Muscle of leg (tissue), 3 donors: ENCODE measurements at regions not wholly inside any gene's neighbourhood (a gene's known extent, or its start where the extent isn't known, plus 50 kb on each side); places are given as distances from the start of the nearest gene placed in this dataset.
A peak's percentile ranks its signal among the peaks of the same experiment; 100 is the strongest.

Experiments
- DNase-seq: peaks from one replicate; pipeline ENCODE4 v3.0.0; 2013
- H3K27ac ChIP-seq: one replicate; pipeline ENCODE4 v1.5.1; 2013; ENCODE audit warnings: mild to moderate bottlenecking, low read length, control low read depth
- H3K27me3 ChIP-seq: one replicate; pipeline ENCODE4 v1.6.1; 2013; ENCODE audit warnings: low read length; ENCODE audit not compliant: control insufficient read depth, insufficient read depth
- H3K36me3 ChIP-seq: one replicate; pipeline ENCODE4 v1.6.1; 2013; ENCODE audit warnings: low read length; ENCODE audit not compliant: control insufficient read depth, insufficient read depth
- H3K4me1 ChIP-seq: one replicate; pipeline ENCODE4 v1.6.1; 2013; ENCODE audit warnings: low read length; ENCODE audit not compliant: control insufficient read depth, insufficient read depth
- H3K4me3 ChIP-seq: one replicate; pipeline ENCODE4 v1.5.1; 2013; ENCODE audit warnings: low read length, control low read depth
- H3K9me3 ChIP-seq: replicated peaks from 2 replicates; pipeline ENCODE4 v1.6.1; 2013; ENCODE audit warnings: low read depth, low read length; ENCODE audit not compliant: control insufficient read depth
- WGBS: methylation state at CpG from one replicate; pipeline ENCODE4 v1.1.5; 2013; ENCODE audit warnings: missing lambda C conversion rate; ENCODE audit not compliant: insufficient coverage; 5-methylcytosine and 5-hydroxymethylcytosine counted together

DNA sequence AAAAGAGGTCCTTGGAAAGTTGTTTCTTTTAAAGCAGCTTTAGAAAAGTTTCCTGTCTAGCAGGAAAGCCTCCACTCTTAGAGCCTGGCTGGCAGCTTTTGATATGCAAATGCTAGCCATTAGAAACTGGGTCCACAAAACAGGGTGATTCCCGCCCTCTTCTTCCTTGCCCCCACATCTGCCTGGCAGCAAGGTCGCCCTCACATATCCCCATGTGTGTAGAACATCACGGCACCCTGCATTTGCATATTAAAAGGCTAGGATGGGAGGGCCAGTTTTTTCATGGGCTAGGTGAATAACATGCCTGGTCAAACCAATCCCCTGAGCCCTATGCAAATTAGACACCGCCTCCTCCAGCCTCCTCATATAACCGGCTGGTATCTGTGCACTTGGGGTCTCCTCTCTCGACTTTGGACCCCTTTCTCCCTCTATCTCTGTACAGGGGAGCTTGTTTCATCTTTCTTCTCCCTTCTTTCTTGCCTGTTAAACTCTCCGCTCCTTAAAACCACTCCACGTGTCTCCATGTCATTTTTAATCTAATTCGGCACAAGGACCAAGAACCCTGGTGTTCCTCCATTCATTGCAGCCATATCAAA is 426.8 kb upstream of the CTNND2 start:
- Histone ChIP-seq H3K4me3 (no peak overlapping the region), H3K9me3 (peaks cover 2% of the 10 kb centered on the region), H3K36me3 (no peaks in the 10 kb centered on the region), H3K27ac (no peak overlapping the region), H3K27me3 (no peaks in the 10 kb centered on the region), H3K4me1 (no peaks in the 10 kb centered on the region)
- DNase-seq, result no peak
- 67% methylated on average over 7 of the region's 9 CpGs for WGBS

- Histone ChIP-seq H3K27me3 (no peaks in the 10 kb centered on the region), H3K27ac (no peak overlapping the region), H3K36me3 (no peaks in the 10 kb centered on the region), H3K4me3 (no peak overlapping the region), H3K4me1 (no peaks in the 10 kb centered on the region), H3K9me3 (peaks cover 2% of the 10 kb centered on the region)
- WGBS, result no CpG with 5 or more reads among the region's 4 CpGs
- no peak for DNase-seq
These were observed 426.1 kb upstream of the CTNND2 start for GRCh38 chr5:12330381-12330780.

DNA sequence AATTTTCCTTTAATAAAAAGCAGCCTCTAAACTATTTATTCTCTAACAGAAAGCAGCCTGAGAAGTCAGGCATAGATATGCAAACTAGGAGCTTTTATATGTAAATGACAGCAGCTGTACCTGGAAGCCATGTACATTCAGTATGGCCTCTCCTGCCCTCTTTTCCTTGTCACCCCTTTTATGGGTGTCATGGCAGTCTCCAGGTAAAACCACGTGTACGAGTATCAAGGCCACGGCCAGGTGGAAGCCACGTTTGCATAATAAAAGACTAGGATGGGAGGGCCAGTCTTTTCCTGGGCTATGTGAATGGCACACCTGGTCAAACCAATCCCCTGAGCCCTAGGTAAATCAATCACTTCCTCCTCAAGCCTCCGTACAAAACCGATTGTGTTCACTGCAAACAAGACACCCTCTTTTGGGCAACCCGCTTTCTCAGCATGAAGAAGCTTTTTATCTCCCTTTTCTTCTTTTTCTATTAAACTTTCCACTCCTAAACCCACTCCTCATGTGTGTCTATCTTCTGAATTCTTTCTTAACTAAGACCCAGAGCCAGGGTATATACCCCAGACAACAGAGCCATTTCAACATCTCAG is 419.5 kb upstream of the CTNND2 start:
- H3K4me1 ChIP-seq, result no peaks in the 10 kb centered on the region
- H3K27ac ChIP-seq, result no peak overlapping the region
- H3K4me3 ChIP-seq, result no peak overlapping the region
- H3K27me3 ChIP-seq, result no peaks in the 10 kb centered on the region
- peaks cover 5% of the 10 kb centered on the region for H3K9me3 ChIP-seq
- no peak for DNase-seq
- WGBS, result 48% methylated on average over 3 of the region's 7 CpGs
- no peaks in the 10 kb centered on the region for H3K36me3 ChIP-seq

DNA sequence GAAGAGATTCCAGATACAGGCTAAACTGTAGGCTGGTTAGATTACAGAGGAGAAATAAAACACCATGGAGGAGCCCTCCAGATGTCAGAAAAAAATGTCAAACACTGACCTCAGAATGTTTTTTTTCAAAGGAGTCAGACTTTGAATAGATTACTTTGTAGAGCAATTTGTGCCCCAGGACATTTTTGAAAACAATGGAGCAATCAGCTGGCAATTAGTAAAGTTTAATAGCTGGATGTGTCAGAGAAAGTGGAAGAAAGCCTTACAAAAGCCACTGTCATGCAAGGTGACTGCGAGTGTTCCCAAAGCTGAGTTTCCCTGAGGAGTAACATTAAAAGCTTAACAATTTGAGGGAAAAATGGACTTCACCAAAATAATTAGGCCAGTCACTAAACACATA is 417.8 kb upstream of the CTNND2 start:
- no CpG with 5 or more reads among the region's 1 CpG for WGBS
- Histone ChIP-seq H3K4me3 (no peak overlapping the region), H3K9me3 (peaks cover 3% of the 10 kb centered on the region), H3K4me1 (no peaks in the 10 kb centered on the region), H3K36me3 (no peaks in the 10 kb centered on the region), H3K27ac (no peak overlapping the region), H3K27me3 (no peaks in the 10 kb centered on the region)
- no peak for DNase-seq

- no peak for DNase-seq
- Histone ChIP-seq H3K9me3 (peaks cover 3% of the 10 kb centered on the region), H3K36me3 (no peaks in the 10 kb centered on the region), H3K27ac (no peak overlapping the region), H3K4me3 (no peak overlapping the region), H3K4me1 (no peaks in the 10 kb centered on the region), H3K27me3 (no peaks in the 10 kb centered on the region)
- 64% methylated on average over 3 of the region's 3 CpGs for whole genome bisulfite sequencing
These were observed 416.1 kb upstream of the CTNND2 start for GRCh38 chr5:12320331-12320730.

DNA sequence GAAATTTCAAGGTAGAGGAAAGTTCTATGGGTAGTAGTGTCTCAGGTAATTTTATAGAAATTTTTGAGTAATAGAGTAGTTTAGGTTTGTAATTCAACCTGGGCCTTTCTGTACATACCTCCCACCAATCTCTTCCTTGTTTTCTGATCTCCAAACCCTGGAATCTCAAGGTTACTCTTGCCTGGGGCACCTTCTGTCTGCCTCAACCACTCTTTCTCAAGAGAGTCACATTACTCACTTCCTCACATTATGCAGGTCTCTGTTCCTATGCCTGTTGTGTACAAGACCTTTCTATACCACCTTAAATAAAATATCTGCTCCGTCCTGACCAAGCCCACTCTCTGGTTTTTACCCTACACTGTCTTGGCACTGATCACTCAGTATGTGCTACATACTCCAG is 412.6 kb upstream of the CTNND2 start:
- Histone ChIP-seq H3K4me3 (no peak overlapping the region), H3K36me3 (no peaks in the 10 kb centered on the region), H3K27ac (no peak overlapping the region), H3K4me1 (no peaks in the 10 kb centered on the region), H3K27me3 (no peaks in the 10 kb centered on the region), H3K9me3 (peaks cover 3% of the 10 kb centered on the region)
- WGBS, result 40% methylated on average over 1 of the region's 1 CpG
- no peak for DNase-seq

GRCh38 chr5:12315461-12315860 is 411.2 kb upstream of the CTNND2 start:
- no peaks in the 10 kb centered on the region for H3K27me3 ChIP-seq
- H3K36me3 ChIP-seq, result no peaks in the 10 kb centered on the region
- no peak overlapping the region for H3K27ac ChIP-seq
- no peak overlapping the region for H3K4me3 ChIP-seq
- no CpG with 5 or more reads among the region's 1 CpG for WGBS
- H3K4me1 ChIP-seq, result no peaks in the 10 kb centered on the region
- peaks cover under 1% of the 10 kb centered on the region for H3K9me3 ChIP-seq
- DNase-seq, result peak; percentile 64

- Histone ChIP-seq H3K4me3 (no peak overlapping the region), H3K27ac (no peak overlapping the region), H3K27me3 (no peaks in the 10 kb centered on the region), H3K36me3 (no peaks in the 10 kb centered on the region), H3K4me1 (no peaks in the 10 kb centered on the region), H3K9me3 (no peaks in the 10 kb centered on the region)
- no CpG with 5 or more reads among the region's 2 CpGs for WGBS
- DNase-seq, result no peak
These were observed 409.4 kb upstream of the CTNND2 start for GRCh38 chr5:12313602-12314001.

- DNase-seq, result no peak
- no peaks in the 10 kb centered on the region for H3K4me1 ChIP-seq
- H3K4me3 ChIP-seq, result no peak overlapping the region
- 59% methylated on average over 3 of the region's 5 CpGs for WGBS
- H3K9me3 ChIP-seq, result no peaks in the 10 kb centered on the region
- H3K36me3 ChIP-seq, result no peaks in the 10 kb centered on the region
- no peak overlapping the region for H3K27ac ChIP-seq
- H3K27me3 ChIP-seq, result no peaks in the 10 kb centered on the region
These were observed 408.1 kb upstream of the CTNND2 start for GRCh38 chr5:12312343-12312742.

DNA sequence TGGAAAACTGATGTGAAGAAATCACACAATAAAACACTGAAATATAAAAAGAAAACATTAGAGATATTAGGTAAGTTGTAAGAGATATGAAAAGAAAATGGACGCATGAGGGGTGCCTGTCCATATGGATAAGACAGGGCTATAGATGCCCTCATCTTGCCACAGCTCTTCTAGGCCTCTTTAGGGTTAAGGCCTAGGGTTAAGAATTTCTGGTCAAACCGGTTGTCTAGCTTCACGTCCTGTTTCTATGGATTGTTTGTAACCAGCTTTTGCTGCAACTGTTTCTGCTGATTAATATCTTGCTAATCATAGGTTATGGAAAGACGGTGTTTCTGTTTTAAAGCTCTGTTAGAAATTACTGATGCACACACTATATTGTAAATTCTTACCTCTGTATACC is 389.9 kb upstream of the CTNND2 start:
- Histone ChIP-seq H3K27me3 (no peaks in the 10 kb centered on the region), H3K36me3 (no peaks in the 10 kb centered on the region), H3K9me3 (peaks cover 8% of the 10 kb centered on the region), H3K4me3 (no peak overlapping the region), H3K27ac (no peak overlapping the region), H3K4me1 (no peaks in the 10 kb centered on the region)
- 100% methylated on average over 1 of the region's 4 CpGs for WGBS
- no peak for DNase-seq
